GM12875 (cell line): ENCODE measurements at regions not wholly inside any gene's neighbourhood (a gene's known extent, or its start where the extent isn't known, plus 50 kb on each side); places are given as distances from the start of the nearest gene placed in this dataset.

Source experiments
- H3K4me3 ChIP-seq: one replicate; pipeline ENCODE4 v1.5.1; 2011; ENCODE audit warnings: low read depth, low read length, control low read depth
- CTCF ChIP-seq: IDR thresholded peaks from 2 replicates; pipeline ENCODE4 v1.5.1; 2011; ENCODE audit warnings: low read depth, mild to moderate bottlenecking, control low read depth, inconsistent platforms, low read length, moderate library complexity, borderline replicate concordance; ENCODE audit not compliant: insufficient read depth

GRCh38 chr1:229114315-229114714, 156.6 kb upstream of the RAB4A start:
- TF ChIP-seq CTCF = no peak

GRCh38 chr1:229114850-229115365, 156.0 kb upstream of the RAB4A start:
- no peak for TF ChIP-seq CTCF

More at GRCh38 chr1:229114315-229114714, 156.6 kb upstream of the RAB4A start:
- H3K4me3 ChIP-seq = no peak overlapping the region

GRCh38 chr1:229116114-229116513, 154.8 kb upstream of the RAB4A start:
- H3K4me3 ChIP-seq = no peak overlapping the region
- no peak for TF ChIP-seq CTCF

More at GRCh38 chr1:229114850-229115365, 156.0 kb upstream of the RAB4A start:
- no peak overlapping the region for H3K4me3 ChIP-seq

- no peak for TF ChIP-seq CTCF
- H3K4me3 ChIP-seq = no peak overlapping the region
These were observed 153.1 kb upstream of the RAB4A start for GRCh38 chr1:229117664-229118300.

- TF ChIP-seq CTCF = no peak
These were observed 152.3 kb upstream of the RAB4A start for GRCh38 chr1:229118477-229119061.

GRCh38 chr1:229119161-229119560, 151.8 kb upstream of the RAB4A start:
- H3K4me3 ChIP-seq = no peak overlapping the region
- TF ChIP-seq CTCF = no peak

More at GRCh38 chr1:229118477-229119061, 152.3 kb upstream of the RAB4A start:
- H3K4me3 ChIP-seq = no peak overlapping the region

GRCh38 chr1:229119876-229120275, 151.0 kb upstream of the RAB4A start:
- TF ChIP-seq CTCF = no peak
- no peak overlapping the region for H3K4me3 ChIP-seq
